SK-N-SH (cell line): ENCODE measurements at regions not wholly inside any gene's neighbourhood (a gene's known extent, or its start where the extent isn't known, plus 50 kb on each side); places are given as distances from the start of the nearest gene placed in this dataset.

ENCODE experiments used
- CHD2 ChIP-seq: fragments of 150-350 bp; IDR thresholded peaks from 2 replicates; pipeline ENCODE4 v1.6.1; 2018; ENCODE audit warnings: low read length; ENCODE audit not compliant: partially characterized antibody
- CTCF ChIP-seq: fragments of 200-600 bp; sonication (generic); IDR thresholded peaks from 2 replicates; pipeline ENCODE4 v1.6.1; 2017; ENCODE audit warnings: antibody characterized with exemption, mild to moderate bottlenecking, moderate library complexity
- EZH2phosphoT487 ChIP-seq: fragments of 200-600 bp; sonication (generic); IDR thresholded peaks from 2 replicates; pipeline ENCODE4 v1.6.1; 2017; ENCODE audit warnings: low read depth, mixed run types, mild to moderate bottlenecking, antibody characterized with exemption, moderate library complexity, borderline replicate concordance
- FOSL2 ChIP-seq: IDR thresholded peaks from 2 replicates; pipeline ENCODE4 v1.4.0; 2012; ENCODE audit warnings: low read depth, mild to moderate bottlenecking, moderate library complexity, borderline replicate concordance
- FOXJ3 ChIP-seq: sonication (generic); formaldehyde crosslinking; IDR thresholded peaks from 2 replicates; pipeline ENCODE4 v1.5.1; 2020; ENCODE audit warnings: mild to moderate bottlenecking, missing genetic modification reagents
- POLR2AphosphoS5 ChIP-seq: IDR thresholded peaks from 2 replicates; pipeline ENCODE4 v1.6.1; 2012; ENCODE audit warnings: low read depth, low read length
- TAF1 ChIP-seq: IDR thresholded peaks from 2 replicates; pipeline ENCODE4 v1.6.1; 2012; ENCODE audit warnings: low read depth, mild to moderate bottlenecking, low read length, moderate library complexity, borderline replicate concordance
- TF ChIP-seq, protein P1 (sequence below): IDR thresholded peaks from 2 replicates; pipeline ENCODE4 v1.4.0; 2012; ENCODE audit warnings: low read depth

- TF ChIP-seq CTCF (no peak), TAF1 (no peak), EZH2phosphoT487 (no peak), CHD2 (no peak), POLR2AphosphoS5 (no peak), FOSL2 (no peak), FOXJ3 (no peak)
- TF ChIP-seq, protein P1, sequence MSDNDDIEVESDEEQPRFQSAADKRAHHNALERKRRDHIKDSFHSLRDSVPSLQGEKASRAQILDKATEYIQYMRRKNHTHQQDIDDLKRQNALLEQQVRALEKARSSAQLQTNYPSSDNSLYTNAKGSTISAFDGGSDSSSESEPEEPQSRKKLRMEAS, result no peak
These were observed 233.7 kb downstream of the FOXA2 start for GRCh38 chr20:22350624-22351023.
